GM18858 (cell line): ENCODE measurements at regions not wholly inside any gene's neighbourhood (a gene's known extent, or its start where the extent isn't known, plus 50 kb on each side); places are given as distances from the start of the nearest gene placed in this dataset.

Experiments
- ATAC-seq: cut with Tn5 transposase; IDR thresholded peaks from one replicate; pipeline ENCODE4 v1.9.1; 2021; ENCODE audit not compliant: unreplicated experiment

- no peak for ATAC-seq
Observed at GRCh38 chr16:77132051-77132618, 58.9 kb upstream of the MON1B start.

GRCh38 chr16:77133706-77134105, 57.3 kb upstream of the MON1B start:
- no peak for ATAC-seq

- no peak for ATAC-seq
Observed at GRCh38 chr16:77137045-77137444, 53.9 kb upstream of the MON1B start.
